Hematopoietic multipotent progenitor cell treated with erythropoietin and hydrocortisone succinate and interleukin-3 and kit ligand, for 15 days (in vitro differentiated cells): ENCODE measurements at regions not wholly inside any gene's neighbourhood (a gene's known extent, or its start where the extent isn't known, plus 50 kb on each side); places are given as distances from the start of the nearest gene placed in this dataset.

Experiments
- DNase-seq: peaks from one replicate; pipeline ENCODE4 v3.0.0-alpha.2; 2015; ENCODE audit warnings: low spot score

GRCh38 chr13:109510013-109510412 is 276.4 kb downstream of the IRS2 start:
- DNase-seq, result no peak

GRCh38 chr13:109509154-109509900 is 277.1 kb downstream of the IRS2 start:
- no peak for DNase-seq

GRCh38 chr13:109500146-109500773 is 286.1 kb downstream of the IRS2 start:
- no peak for DNase-seq

GRCh38 chr13:109497917-109498316 is 288.5 kb downstream of the IRS2 start:
- DNase-seq, result no peak

DNA sequence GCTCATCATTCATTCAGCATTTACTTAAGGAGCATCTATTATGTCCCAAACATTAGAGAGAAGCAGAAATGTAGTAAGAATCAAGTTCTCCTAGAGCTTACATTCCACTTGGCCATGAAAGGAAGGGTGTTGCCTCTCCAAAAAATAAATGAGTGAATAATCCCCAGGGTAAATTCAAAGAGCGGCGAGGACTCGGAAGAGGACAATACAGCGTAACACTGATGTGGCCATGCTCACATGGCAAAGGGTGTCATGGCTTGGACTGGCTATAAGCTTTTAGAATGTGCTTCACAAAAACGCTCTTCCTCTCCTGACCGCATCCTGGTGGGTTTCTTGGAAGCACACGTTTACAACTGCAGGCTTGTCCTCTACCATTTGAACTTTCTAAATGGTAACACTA is 290.2 kb downstream of the IRS2 start:
- DNase-seq, result no peak

DNA sequence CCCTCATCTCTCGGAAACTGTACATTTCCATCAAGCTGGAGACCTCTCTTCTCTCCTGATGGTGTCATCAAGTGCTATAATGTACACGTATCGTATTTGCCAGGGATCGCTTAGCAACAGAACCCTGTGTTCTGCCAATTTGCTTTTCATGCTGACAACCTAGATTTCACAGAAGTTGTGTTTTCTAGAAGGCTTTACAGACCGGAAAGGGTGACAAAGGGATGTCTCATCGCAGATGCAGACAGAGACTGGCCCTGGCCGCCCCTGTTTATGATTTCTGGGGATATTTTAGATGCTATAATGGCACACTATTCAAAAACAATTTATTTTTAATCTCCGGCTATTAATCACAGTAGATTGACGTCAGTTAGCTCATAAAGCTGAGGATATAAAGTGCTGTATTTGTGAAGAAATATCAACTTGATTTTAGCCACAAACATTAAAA is 291.4 kb downstream of the IRS2 start:
- no peak for DNase-seq

DNA sequence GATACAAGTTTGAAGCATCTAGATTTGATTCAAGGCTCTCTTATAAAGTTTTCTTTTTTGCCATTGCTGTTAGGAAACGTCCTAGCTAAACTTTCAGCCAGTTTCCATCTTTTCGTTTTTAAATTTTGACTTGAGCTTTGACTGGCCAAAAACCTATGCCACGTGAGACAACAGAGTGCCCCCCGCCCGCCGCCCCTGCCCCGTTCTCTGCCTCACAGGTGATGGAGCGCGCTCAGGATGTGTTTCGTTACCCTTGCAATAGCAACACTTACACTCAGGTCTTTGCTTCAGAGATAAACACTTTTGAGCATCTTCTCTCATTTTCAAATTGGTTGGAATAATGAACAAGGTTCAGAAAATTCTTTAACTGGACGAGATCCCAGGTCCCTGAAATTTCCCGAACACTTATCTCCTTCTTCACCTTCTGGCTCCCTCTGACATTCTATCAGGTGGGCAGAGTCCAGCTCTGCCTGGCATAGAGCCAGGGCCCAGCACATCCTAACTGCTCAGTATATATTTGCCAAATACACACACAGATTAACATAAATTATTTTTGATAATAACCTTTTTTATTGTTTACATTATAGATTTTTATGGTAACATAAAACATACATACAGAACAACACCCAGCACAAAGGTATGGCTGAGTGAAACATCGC is 301.1 kb downstream of the IRS2 start:
- no peak for DNase-seq

DNA sequence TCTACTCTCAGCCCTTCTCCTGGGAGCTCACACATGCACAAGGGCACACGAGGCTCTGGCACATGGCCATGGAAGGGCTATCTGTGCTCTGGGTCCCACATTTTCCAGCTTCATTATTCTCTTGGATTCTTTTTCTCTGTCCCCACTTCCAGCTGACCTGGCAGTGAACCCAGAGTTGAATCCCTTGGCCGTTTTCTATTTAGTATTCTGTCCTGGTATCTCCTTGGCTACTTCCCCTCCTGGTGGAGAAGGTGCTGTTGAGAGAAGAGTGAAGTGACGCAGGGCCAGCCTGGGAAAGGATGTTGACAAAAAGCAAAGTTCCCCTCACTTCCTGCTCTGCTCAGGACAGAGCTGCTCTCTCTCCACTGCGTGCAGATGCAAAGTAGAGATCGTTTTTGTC is 303.1 kb downstream of the IRS2 start:
- DNase-seq, result no peak

- DNase-seq, result no peak
These were observed 305.3 kb downstream of the IRS2 start for GRCh38 chr13:109481040-109481439.

DNA sequence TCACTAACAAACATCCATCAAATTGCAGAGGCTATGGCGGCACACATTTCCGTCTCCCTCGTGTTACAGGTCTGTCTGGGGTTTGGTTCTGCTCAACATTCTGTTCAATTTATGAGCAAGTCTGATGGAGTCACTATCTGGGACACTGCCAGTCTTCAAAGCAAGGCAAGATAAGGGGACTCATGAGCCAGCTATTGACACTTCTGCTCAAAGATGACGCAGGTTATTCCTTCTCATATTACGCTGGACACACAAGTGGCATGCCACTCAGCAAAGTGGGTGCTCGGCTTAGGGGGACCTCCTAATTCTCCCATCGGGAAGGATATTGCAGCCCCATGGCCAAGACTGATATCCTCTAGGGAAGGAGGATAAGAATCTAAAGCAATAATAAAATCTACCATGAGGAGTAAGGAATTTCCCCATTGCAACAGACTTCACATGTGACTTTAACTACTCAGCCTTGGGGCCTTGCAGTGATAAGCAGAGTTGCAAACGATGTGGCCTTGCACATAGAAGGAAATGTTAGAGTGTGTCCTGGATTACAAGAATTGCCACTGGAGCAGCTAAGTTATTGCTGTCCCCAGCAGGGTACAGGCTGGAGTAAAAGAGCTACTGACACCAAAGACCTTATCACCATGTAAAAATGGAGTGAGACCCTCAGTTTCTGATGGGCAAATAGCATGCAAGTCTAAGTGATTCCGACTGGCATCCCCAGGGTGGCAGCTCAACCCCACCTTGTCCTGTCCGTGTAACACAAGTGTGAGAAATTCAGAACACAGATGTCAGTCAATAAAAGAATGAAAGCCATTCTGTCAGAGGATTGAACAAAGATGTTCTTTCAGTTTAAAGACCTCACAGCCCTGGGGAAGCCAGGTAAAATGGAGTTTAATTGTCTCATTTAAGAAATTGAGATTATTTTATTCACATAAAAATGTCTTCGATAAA is 306.1 kb downstream of the IRS2 start:
- DNase-seq, result no peak

- no peak for DNase-seq
These were observed 306.8 kb downstream of the IRS2 start for GRCh38 chr13:109479534-109479933.

DNA sequence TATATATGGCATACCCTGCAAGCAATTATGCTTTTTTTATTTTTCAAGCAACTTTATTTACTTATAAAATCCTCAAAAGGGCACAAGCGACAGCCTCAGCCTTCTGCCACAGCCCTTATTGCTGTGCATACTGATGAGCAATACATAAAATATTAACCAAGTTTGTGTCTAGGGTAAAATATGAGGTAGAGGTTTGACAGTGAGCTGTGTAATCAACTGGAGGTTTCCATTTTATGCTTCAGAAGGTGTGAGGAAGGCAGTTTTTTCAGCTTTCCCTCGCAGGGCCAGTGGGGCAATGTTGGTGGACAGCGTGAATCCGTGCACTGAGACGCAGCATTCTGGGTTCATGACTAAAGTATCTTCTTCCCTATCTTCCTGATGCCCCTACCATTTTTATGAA is 310.4 kb downstream of the IRS2 start:
- DNase-seq, result no peak

DNA sequence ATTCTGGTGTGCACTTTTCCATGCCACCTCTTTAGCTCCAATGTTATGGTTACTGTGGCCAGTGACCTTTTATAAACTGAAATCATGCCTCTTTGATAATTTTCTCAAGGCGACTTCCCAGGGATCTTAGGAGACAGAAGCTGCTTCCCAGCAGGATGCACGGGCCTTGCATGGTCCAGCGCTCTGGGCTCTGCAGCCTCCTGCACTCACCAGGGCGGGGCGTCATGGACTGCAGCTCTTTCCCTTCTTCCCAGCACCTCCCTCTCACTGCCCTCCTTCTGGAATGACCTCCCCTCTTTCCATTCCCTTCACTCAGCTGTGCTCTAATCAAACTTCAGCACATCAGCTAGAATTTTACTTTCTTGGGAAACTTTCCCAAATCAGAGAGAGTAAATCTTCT is 318.3 kb downstream of the IRS2 start:
- no peak for DNase-seq

DNA sequence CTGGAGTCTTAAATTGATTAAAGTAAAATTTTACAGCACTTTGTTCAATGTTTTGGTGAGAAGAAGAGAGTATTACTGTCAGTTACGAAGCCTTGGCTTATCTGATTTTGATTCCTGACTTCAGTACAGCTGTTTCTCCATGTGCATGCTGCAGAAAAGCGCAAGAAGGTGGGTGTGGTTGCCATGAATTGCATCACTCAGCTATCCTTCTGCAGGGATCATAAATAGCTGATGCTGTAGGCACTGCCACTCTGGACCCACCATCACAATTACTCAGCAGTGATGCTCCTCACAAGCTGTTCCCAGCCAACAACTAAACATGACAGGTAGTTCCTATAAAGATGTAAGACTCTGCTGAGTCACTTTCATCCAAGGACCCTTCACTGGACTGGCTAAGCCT is 321.2 kb downstream of the IRS2 start:
- no peak for DNase-seq

GRCh38 chr13:109454167-109454917 is 332.0 kb downstream of the IRS2 start:
- no peak for DNase-seq

GRCh38 chr13:109451726-109452125 is 334.7 kb downstream of the IRS2 start:
- no peak for DNase-seq

- DNase-seq, result no peak
These were observed 337.8 kb downstream of the IRS2 start for GRCh38 chr13:109448629-109449028.

- no peak for DNase-seq
These were observed 338.7 kb downstream of the IRS2 start for GRCh38 chr13:109447667-109448066.

DNA sequence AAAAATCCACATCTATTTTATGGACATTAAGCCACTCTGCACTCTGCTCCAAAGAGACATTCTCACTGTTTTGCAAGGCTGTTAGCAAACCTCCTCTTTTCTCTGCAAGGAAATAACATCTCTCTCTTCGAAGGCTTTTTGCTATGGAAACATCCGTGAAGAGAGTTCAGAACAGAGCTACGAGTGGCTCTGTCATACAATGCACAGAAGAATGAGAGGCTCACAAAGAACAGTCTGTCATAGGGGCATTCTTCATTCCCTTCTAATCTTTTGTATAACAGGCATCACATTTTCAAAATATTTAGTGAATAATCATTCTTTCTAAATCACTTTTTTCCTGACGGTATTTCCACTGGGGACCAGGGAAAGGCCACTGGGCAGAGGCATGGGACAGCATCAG is 346.1 kb downstream of the IRS2 start:
- DNase-seq, result no peak

- no peak for DNase-seq
These were observed 346.6 kb downstream of the IRS2 start for GRCh38 chr13:109439813-109440212.

DNA sequence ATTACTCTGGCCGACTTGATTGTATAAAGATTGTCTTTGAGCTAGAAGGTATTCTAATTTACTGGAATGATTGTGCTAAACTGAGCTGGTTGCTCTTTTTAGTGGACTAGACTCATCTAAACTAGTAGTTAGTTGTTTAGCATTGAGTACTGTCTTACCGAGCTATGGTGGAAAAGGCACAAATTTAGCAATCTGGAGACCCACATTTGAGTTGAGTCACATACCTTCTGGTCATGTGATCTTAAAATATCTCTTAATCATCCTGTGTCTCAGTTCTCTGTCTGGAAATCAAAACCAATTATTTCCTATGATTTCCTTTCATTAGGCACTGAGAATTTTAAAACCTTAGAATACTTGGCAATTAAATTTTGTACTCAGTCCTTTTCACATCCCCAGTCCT is 349.5 kb downstream of the IRS2 start:
- DNase-seq, result no peak
